SK-N-MC (cell line): ENCODE measurements at regions not wholly inside any gene's neighbourhood (a gene's known extent, or its start where the extent isn't known, plus 50 kb on each side); places are given as distances from the start of the nearest gene placed in this dataset.

ENCODE experiments used
- EZH2 ChIP-seq: fragments of 200-600 bp; sonication (generic); IDR thresholded peaks from one replicate; pipeline ENCODE4 v1.6.1; 2017; ENCODE audit warnings: antibody characterized with exemption
- POLR2AphosphoS5 ChIP-seq: IDR thresholded peaks from 2 replicates; pipeline ENCODE4 v1.6.1; 2012; ENCODE audit warnings: mild to moderate bottlenecking, low read depth, low read length, borderline replicate concordance

GRCh38 chr1:209493559-209493958 is 90.0 kb upstream of the CAMK1G start:
- TF ChIP-seq POLR2AphosphoS5 (no peak), EZH2 (no peak)
